Occipital lobe (tissue), 1 donor: ENCODE measurements at regions not wholly inside any gene's neighbourhood (a gene's known extent, or its start where the extent isn't known, plus 50 kb on each side); places are given as distances from the start of the nearest gene placed in this dataset.
"Not testable (repeated sequence)": the region's sequence is repeated elsewhere in the genome, so short reads cannot be mapped to it uniquely, and the experiment has no call there.

ENCODE experiments used
- DNase-seq: peaks from one replicate; lab custom pipeline; 2025; lab: John Stamatoyannopoulos, UW

- DNase-seq, result no peak
Observed at GRCh38 chr3:153369561-153370374, 207.7 kb downstream of the RAP2B start.

GRCh38 chr3:153370680-153371079 lies 208.7 kb downstream of the RAP2B start:
- no peak for DNase-seq

- no peak for DNase-seq
Observed at GRCh38 chr3:153372326-153372725, 210.3 kb downstream of the RAP2B start.

- no peak for DNase-seq
Observed at GRCh38 chr3:153373606-153374005, 211.6 kb downstream of the RAP2B start.

- DNase-seq, result not testable (repeated sequence)
Observed at GRCh38 chr3:153378366-153378765, 216.3 kb downstream of the RAP2B start.

- DNase-seq, result no peak
Observed at GRCh38 chr3:153379516-153379915, 217.5 kb downstream of the RAP2B start.

GRCh38 chr3:153385343-153385742 lies 223.3 kb downstream of the RAP2B start:
- DNase-seq, result no peak

- no peak for DNase-seq
Observed at GRCh38 chr3:153392363-153392762, 230.3 kb downstream of the RAP2B start.

GRCh38 chr3:153394017-153394416 lies 232.0 kb downstream of the RAP2B start:
- DNase-seq, result no peak

- DNase-seq, result no peak
Observed at GRCh38 chr3:153396581-153396980, 234.6 kb downstream of the RAP2B start.

GRCh38 chr3:153397794-153398193 lies 235.8 kb downstream of the RAP2B start:
- no peak for DNase-seq

GRCh38 chr3:153399636-153400035 lies 237.6 kb downstream of the RAP2B start:
- no peak for DNase-seq

GRCh38 chr3:153400641-153401040 lies 238.6 kb downstream of the RAP2B start:
- no peak for DNase-seq

GRCh38 chr3:153404157-153404556 lies 242.1 kb downstream of the RAP2B start:
- no peak for DNase-seq

- DNase-seq, result not testable (repeated sequence)
Observed at GRCh38 chr3:153405320-153405719, 243.3 kb downstream of the RAP2B start.

GRCh38 chr3:153410517-153410916 lies 248.5 kb downstream of the RAP2B start:
- DNase-seq, result no peak

GRCh38 chr3:153414982-153415381 lies 253.0 kb downstream of the RAP2B start:
- no peak for DNase-seq

- no peak for DNase-seq
Observed at GRCh38 chr3:153422314-153422713, 260.3 kb downstream of the RAP2B start.

- not testable (repeated sequence) for DNase-seq
Observed at GRCh38 chr3:153423820-153424219, 261.8 kb downstream of the RAP2B start.

- no peak for DNase-seq
Observed at GRCh38 chr3:153426344-153426743, 264.3 kb downstream of the RAP2B start.

- no peak for DNase-seq
Observed at GRCh38 chr3:153426803-153427202, 264.8 kb downstream of the RAP2B start.

- DNase-seq, result no peak
Observed at GRCh38 chr3:153429821-153430220, 267.8 kb downstream of the RAP2B start.

GRCh38 chr3:153431076-153431475 lies 269.1 kb downstream of the RAP2B start:
- DNase-seq, result no peak

- no peak for DNase-seq
Observed at GRCh38 chr3:153437666-153438065, 275.6 kb downstream of the RAP2B start.
